NCI-H2029 (cell line): ENCODE measurements at regions not wholly inside any gene's neighbourhood (a gene's known extent, or its start where the extent isn't known, plus 50 kb on each side); places are given as distances from the start of the nearest gene placed in this dataset.
"Not testable (repeated sequence)": the region's sequence is repeated elsewhere in the genome, so short reads cannot be mapped to it uniquely, and the experiment has no call there.

Experiments used
- DNase-seq: peaks from one replicate; lab custom pipeline; 2025; lab: John Stamatoyannopoulos, UW

- DNase-seq: no peak
Observed at GRCh38 chr6:79431537-79431933, 105.7 kb downstream of the LCA5 start.

GRCh38 chr6:79430913-79431536 lies 106.2 kb downstream of the LCA5 start:
- no peak for DNase-seq

DNA sequence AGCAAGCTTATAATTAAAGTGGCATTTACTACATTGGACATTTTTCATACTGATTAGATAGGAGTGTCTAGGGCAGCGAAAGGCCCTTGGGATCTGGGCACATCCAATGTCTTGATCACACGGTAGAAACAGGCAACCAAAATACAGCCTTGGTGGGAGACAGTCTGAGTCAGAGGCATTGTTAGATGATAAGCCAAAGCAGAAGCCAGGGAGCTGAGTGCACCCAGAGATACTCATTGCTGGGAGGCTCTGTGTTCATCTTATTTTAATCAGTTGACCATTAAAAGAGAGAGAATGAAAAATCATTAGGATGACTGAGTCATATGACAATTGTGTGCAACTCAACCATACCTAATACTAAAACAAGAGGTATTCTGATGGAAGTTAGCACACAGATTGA lies 109.5 kb downstream of the LCA5 start:
- no peak for DNase-seq

GRCh38 chr6:79426625-79427278 lies 110.5 kb downstream of the LCA5 start:
- DNase-seq: no peak

DNA sequence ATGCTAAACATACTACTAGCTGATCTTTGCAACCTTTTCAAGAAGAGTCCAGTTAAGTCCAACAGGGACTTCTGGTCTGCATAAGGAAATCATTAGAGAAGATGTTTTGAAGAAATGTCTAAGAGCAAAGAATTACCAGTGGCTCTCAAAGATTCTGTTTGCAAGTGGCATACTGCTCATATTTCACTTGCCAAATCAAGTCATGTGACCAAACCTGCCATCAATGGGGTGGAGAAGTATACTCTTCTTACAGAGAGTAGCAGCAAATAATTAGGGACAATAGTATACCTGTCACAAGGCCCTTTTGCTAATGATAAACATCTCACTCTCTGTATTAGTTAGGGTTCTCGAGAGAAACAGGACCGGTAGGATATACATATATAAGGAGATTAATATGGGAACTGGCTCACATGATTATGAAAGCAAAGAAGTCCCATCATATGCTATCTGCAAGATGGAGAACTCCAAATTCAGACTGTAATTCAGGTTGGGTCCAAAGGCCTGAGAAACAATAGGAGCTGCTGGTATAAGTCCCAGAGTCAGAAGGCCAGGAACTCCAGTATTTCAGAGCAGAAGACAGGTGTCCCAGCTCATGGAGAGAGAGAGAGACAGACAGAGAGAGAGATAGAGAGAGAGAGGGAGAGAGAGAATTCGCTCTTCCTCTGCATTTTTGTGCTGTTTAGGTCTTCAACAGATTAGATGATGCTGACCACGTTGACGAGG lies 111.5 kb downstream of the LCA5 start:
- DNase-seq: no peak

GRCh38 chr6:79423216-79423615 lies 114.0 kb downstream of the LCA5 start:
- no peak for DNase-seq

GRCh38 chr6:79422666-79423065 lies 114.6 kb downstream of the LCA5 start:
- DNase-seq: no peak

- DNase-seq: peak; percentile 90
Observed at GRCh38 chr6:79421707-79422484, 115.3 kb downstream of the LCA5 start.

- no peak for DNase-seq
Observed at GRCh38 chr6:79421001-79421411, 116.2 kb downstream of the LCA5 start.

- no peak for DNase-seq
Observed at GRCh38 chr6:79420054-79420453, 117.2 kb downstream of the LCA5 start.

- DNase-seq: no peak
Observed at GRCh38 chr6:79416931-79417330, 120.3 kb downstream of the LCA5 start.

DNA sequence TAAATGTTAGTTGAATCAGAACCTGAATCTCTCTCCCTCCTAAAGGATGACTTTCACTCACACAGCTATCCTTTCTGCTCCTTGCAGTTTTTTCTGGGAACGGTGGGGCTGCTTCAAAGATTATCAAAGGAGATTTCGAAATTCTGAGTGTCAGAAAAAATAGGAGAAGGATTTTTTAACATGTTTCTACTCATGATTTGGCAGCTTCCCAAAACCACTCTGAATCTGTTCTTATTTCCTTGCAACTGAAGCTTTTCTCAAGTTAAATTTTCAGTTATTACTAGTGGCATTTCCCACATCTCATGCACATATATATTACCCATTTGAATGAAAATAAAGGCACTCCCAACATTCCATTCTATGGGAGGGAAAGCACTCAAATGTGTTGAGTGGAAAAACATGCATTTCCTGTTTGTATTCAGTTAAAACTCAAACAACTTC lies 123.6 kb downstream of the LCA5 start:
- no peak for DNase-seq

DNA sequence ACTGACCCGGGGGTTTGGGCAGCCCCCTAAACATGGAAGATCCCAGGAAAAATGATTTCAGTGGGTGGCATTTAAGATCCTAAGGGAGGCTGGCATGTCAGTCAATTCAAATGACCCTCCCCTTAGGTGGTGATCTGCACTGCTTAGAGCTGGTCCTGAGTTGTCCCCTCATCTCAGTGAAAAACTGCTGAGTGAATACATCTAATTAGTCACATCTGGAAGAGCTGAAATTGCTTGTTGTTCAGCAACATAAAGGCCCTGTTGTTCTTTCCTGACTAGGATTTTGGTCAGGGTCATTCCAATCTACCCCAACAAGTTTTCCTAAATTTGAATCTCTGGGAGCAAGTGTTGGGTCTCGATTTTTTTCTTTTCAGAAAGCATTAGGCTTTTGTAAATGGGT lies 126.4 kb downstream of the LCA5 start:
- DNase-seq: no peak

DNA sequence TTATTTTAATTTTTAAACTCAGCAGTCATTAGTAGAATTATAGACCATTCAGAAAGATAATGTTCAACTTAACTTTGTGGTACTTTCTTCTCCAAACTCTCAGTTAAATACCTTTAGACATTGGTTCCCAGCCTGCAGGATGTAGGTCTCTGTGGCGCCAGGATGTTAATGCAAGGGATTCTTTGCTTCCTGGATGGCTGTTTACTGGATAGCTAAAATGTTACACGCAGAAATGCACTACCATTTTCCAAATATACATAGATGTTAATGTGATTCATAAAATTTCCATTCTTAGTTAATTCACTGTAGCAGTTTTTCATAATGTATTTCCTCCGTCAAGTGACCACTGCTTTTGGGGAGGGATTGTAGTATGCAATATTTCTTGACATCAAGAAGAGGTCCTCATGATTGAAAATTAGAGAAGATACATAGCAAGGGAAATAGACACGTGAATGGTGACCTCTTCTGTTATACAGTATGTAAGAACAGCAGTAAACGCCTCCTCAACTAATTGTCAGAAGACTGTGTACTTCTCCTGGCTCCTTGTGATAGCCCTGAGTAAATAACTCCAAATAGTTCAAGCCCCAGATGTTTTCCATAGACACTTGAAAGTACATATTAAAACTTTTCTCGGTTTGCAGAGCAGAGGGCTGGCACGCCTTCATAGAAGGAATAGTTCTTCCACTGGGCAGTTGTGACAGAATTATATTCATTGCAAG lies 128.8 kb downstream of the LCA5 start:
- no peak for DNase-seq

GRCh38 chr6:79404677-79405076 lies 132.6 kb downstream of the LCA5 start:
- DNase-seq: no peak

DNA sequence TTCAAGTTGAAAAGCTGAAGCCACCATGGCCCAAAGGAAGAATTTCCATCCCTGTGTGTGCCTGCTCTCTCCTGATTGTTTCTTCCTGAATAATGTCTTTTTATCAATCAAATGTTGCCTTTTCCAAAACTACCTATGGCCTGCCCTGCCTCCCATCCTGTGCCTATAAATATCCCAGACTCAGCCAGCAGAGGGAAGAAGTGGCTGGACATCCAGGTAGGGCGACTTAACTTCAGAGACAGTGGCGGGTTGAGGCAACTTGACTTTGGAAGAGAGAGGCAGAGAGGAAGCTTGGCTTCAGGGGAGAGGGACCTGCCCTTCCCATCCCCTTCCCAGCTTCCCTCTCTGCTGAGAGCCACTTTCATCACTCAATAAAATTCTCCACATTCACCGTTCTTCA lies 133.0 kb downstream of the LCA5 start:
- no peak for DNase-seq

DNA sequence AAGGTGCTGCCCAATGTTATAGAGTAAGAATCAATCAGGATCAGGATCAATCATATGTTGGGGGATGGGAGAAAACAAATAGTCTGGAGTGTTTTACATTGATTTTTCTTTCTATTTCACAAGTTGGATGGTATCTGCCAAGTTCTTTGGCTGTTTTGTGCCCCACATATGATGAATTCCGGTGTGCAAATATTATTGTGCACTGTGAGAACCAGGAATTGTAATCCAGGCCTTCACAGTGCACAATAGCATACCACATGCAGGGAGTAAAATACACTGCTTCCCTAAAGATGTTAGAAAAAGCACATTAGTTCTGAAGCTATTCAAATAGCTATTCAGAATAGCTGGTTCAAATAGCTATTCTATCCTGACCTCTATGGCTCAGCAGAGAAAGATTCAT lies 133.7 kb downstream of the LCA5 start:
- DNase-seq: no peak

DNA sequence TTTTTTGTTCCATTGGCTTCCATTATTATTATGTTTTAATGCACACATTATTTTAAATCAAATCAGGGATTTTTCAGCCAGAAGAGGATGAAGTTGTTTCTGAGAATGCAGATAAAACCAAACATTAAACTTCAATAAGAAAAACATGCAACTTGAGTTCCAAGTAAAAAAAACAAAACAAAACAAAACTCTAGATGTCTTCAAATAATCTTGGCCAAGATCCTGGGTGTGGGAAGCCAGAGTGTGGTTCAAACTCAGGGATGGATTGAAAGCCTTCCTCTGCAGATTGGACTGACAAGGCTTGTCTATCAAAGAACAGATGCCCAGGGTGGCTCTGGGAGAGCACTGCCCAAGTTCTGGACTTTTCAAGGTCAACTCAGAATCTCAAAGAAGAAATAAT lies 134.1 kb downstream of the LCA5 start:
- DNase-seq: no peak

- DNase-seq: no peak
Observed at GRCh38 chr6:79399499-79399898, 137.7 kb downstream of the LCA5 start.

GRCh38 chr6:79398617-79399016 lies 138.6 kb downstream of the LCA5 start:
- not testable (repeated sequence) for DNase-seq

- no peak for DNase-seq
Observed at GRCh38 chr6:79396625-79397024, 140.6 kb downstream of the LCA5 start.

GRCh38 chr6:79394690-79395089 lies 142.5 kb downstream of the LCA5 start:
- no peak for DNase-seq
